Endothelial cell of umbilical vein (primary cell): ENCODE measurements at regions not wholly inside any gene's neighbourhood (a gene's known extent, or its start where the extent isn't known, plus 50 kb on each side); places are given as distances from the start of the nearest gene placed in this dataset.

Experiments
- BruUV-seq: library from RNA; stranded (reverse); fragments of 400-500 nt; replicated peaks from 2 replicates; lab custom pipeline; 2021; lab: Mats Ljungman, UMichigan
- CTCF ChIA-PET: fragments of 300-600, 350-600 bp; sonication (Branson Sonifier 250); formaldehyde crosslinking; loops from one replicate; lab custom pipeline; 2021; ENCODE audit warnings: antibody characterized with exemption, inconsistent platforms; lab: Charles Lee
- POLR2A ChIA-PET: fragments of 300-600, 350-600 bp; sonication (Branson Sonifier 250); formaldehyde crosslinking; loops from one replicate; lab custom pipeline; 2021; ENCODE audit warnings: antibody characterized with exemption, inconsistent platforms; lab: Charles Lee
- DNase-seq: peaks from one replicate; pipeline ENCODE4 v3.0.0-alpha.2; 2011; ENCODE audit warnings: low read depth, low spot score
- FAIRE-seq: peaks from 2 replicates; lab custom pipeline; 2011; peaks lifted over from hg19 to GRCh38; lab: Jason Lieb, UNC
- H2AFZ ChIP-seq: 2 replicates; pipeline ENCODE4 v1.6.0; 2012; ENCODE audit warnings: low read depth, low read length, control low read depth, inconsistent platforms
- H3K27ac ChIP-seq: 2 replicates; pipeline ENCODE4 v1.5.1; 2011; ENCODE audit warnings: low read depth, mild to moderate bottlenecking, control low read depth, low read length, moderate library complexity; ENCODE audit not compliant: insufficient read depth
- H3K27me3 ChIP-seq, 2 experiments: 2 replicates each; pipeline versions ENCODE4 v1.6.0 to v1.6.1; 2011; ENCODE audit warnings: low read length in 2 of 2, mixed read lengths in 1 of 2; ENCODE audit not compliant: control insufficient read depth in 2 of 2, insufficient read depth in 2 of 2
- H3K36me3 ChIP-seq, 2 experiments: 2 replicates in 1 of 2; 3 replicates in 1 of 2; pipeline ENCODE4 v1.5.1; 2011; ENCODE audit warnings: low read length in 2 of 2, mild to moderate bottlenecking in 1 of 2, moderate library complexity in 1 of 2; ENCODE audit not compliant: control insufficient read depth in 2 of 2, insufficient read depth in 2 of 2; ENCODE audit errors: extremely low read depth in 1 of 2
- H3K4me1 ChIP-seq: 3 replicates; pipeline ENCODE4 v1.5.1; 2011; ENCODE audit warnings: mild to moderate bottlenecking, low read length; ENCODE audit not compliant: control insufficient read depth, insufficient read depth; ENCODE audit errors: extremely low read depth
- H3K4me2 ChIP-seq: 2 replicates; pipeline ENCODE4 v1.6.1; 2011; ENCODE audit warnings: low read length, control low read depth, mixed read lengths; ENCODE audit not compliant: insufficient read depth
- H3K4me3 ChIP-seq, 3 experiments: fragments of 200-600 bp in 1 of 3; sonication (generic), shearing (Covaris generic) in 1 of 3; replicated peaks in 1 of 3; 2 replicates each; pipeline ENCODE4 v1.5.1; 2011 to 2016; ENCODE audit warnings: control low read depth in 3 of 3, low read length in 3 of 3, mild to moderate bottlenecking in 2 of 3, inconsistent platforms in 1 of 3, low read depth in 1 of 3, moderate library complexity in 1 of 3; ENCODE audit not compliant: insufficient read depth in 1 of 3
- H3K79me2 ChIP-seq: 2 replicates; pipeline ENCODE4 v1.6.0; 2012; ENCODE audit warnings: low read length, inconsistent platforms; ENCODE audit not compliant: control insufficient read depth, insufficient read depth
- H3K9ac ChIP-seq: replicated peaks from 2 replicates; pipeline ENCODE3; 2011; ENCODE audit warnings: low read length, control low read depth; ENCODE audit not compliant: insufficient read depth; ENCODE audit errors: extremely low read depth
- H3K9me1 ChIP-seq: replicated peaks from 3 replicates; pipeline ENCODE4 v1.6.0; 2011; ENCODE audit warnings: mild to moderate bottlenecking, low read length; ENCODE audit not compliant: control insufficient read depth, insufficient read depth; ENCODE audit errors: extremely low read depth
- H3K9me3 ChIP-seq: replicated peaks from 2 replicates; pipeline ENCODE4 v1.5.1; 2012; ENCODE audit warnings: low read length, inconsistent platforms; ENCODE audit not compliant: control insufficient read depth, insufficient read depth
- H4K20me1 ChIP-seq: replicated peaks from 2 replicates; pipeline ENCODE3; 2011; ENCODE audit warnings: mild to moderate bottlenecking, low read length; ENCODE audit not compliant: control insufficient read depth, insufficient read depth; ENCODE audit errors: extremely low read depth
- EZH2 ChIP-seq: IDR thresholded peaks from 2 replicates; pipeline ENCODE4 v1.6.1; 2012; ENCODE audit warnings: borderline replicate concordance, low read depth, mild to moderate bottlenecking, moderate library complexity, low read length, inconsistent platforms; ENCODE audit not compliant: severe bottlenecking
- FOS ChIP-seq: IDR thresholded peaks from 2 replicates; pipeline ENCODE4 v1.6.1; 2011; ENCODE audit warnings: mild to moderate bottlenecking, low read length, moderate library complexity, borderline replicate concordance; ENCODE audit not compliant: insufficient read depth
- GATA2 ChIP-seq: IDR thresholded peaks from 2 replicates; pipeline ENCODE4 v1.7.0; 2011; ENCODE audit warnings: low read depth, mild to moderate bottlenecking, moderate library complexity, mixed read lengths, low read length; ENCODE audit not compliant: insufficient read length, insufficient read depth
- JUN ChIP-seq: IDR thresholded peaks from 2 replicates; pipeline ENCODE4 v1.6.1; 2011; ENCODE audit warnings: borderline replicate concordance, low read depth; ENCODE audit not compliant: insufficient read length, insufficient read depth
- MYC ChIP-seq: IDR thresholded peaks from one replicate; pipeline ENCODE4 v1.6.1; 2011; ENCODE audit warnings: mild to moderate bottlenecking, low read depth, low read length
- POLR2A ChIP-seq: IDR thresholded peaks from 2 replicates; pipeline ENCODE4 v1.6.1; 2012; ENCODE audit warnings: low read depth, mild to moderate bottlenecking, control low read depth, low read length
- POLR2AphosphoS5 ChIP-seq: IDR thresholded peaks from 2 replicates; pipeline ENCODE4 v1.6.1; 2012; ENCODE audit warnings: low read depth, mild to moderate bottlenecking, control low read depth, low read length, moderate library complexity; ENCODE audit not compliant: insufficient read depth
- dilution Hi-C: fragments of 300-500 bp; cut with MboI; formaldehyde crosslinking; loops from one replicate; pipeline ENCODE4 v1.15.0; 2019; ENCODE audit warnings: low sequenced_read_pairs; ENCODE audit not compliant: extremely low pct_ligation_motif_present
- intact Hi-C: fragments of 100-400 bp; cut with micrococcal nuclease; formaldehyde crosslinking; loops from one replicate; pipeline ENCODE4 v1.10.0; 2022
- TF ChIP-seq, protein P1 (sequence below), 2 donors: IDR thresholded peaks; 1 replicate in 1 of 2; 2 replicates in 1 of 2; pipeline ENCODE4 v1.5.1; 2011; ENCODE audit warnings: low read length in 2 of 2, mild to moderate bottlenecking in 2 of 2, moderate library complexity in 2 of 2, control low read depth in 1 of 2, inconsistent platforms in 1 of 2, low read depth in 1 of 2; ENCODE audit not compliant: insufficient read depth in 1 of 2; ENCODE audit errors: extremely low read depth in 1 of 2
- TF ChIP-seq, protein P2 (sequence below): IDR thresholded peaks from 2 replicates; pipeline ENCODE4 v1.6.1; 2011; ENCODE audit not compliant: insufficient read depth, insufficient read length

DNA sequence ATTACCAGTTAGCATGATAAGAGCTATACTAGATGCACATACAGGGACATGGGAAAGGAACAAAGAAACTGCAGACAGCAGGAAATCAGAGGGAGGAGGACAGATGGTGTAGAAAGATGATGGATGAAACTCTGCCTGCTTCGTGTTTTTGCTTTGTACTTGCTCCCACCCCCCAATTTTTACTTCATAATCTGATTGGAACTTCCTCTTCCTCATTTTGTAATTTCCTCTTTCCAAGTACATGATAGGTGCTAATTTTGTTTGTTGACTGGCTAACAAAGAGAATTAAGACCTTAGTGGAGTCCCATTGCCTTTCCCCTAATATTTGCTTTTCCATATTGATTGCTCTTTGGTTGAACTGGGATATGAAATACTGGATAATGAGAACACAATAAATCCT, 76.0 kb upstream of the PELI1 start:
- Histone ChIP-seq H4K20me1 (no peaks in the 10 kb centered on the region), H2AFZ (no peak overlapping the region), H3K4me2 (no peak overlapping the region), H3K9ac (no peak overlapping the region), H3K36me3 (no peaks in the 10 kb centered on the region), H3K4me1 (no peaks in the 10 kb centered on the region), H3K27ac (no peak overlapping the region), H3K4me3 (no peak overlapping the region), H3K9me1 (no peaks in the 10 kb centered on the region), H3K9me3 (no peaks in the 10 kb centered on the region), H3K27me3 (peaks cover 0 to 2% of the 10 kb centered on the region in 2 experiments), H3K79me2 (no peaks in the 10 kb centered on the region)
- TF ChIP-seq, protein P1, sequence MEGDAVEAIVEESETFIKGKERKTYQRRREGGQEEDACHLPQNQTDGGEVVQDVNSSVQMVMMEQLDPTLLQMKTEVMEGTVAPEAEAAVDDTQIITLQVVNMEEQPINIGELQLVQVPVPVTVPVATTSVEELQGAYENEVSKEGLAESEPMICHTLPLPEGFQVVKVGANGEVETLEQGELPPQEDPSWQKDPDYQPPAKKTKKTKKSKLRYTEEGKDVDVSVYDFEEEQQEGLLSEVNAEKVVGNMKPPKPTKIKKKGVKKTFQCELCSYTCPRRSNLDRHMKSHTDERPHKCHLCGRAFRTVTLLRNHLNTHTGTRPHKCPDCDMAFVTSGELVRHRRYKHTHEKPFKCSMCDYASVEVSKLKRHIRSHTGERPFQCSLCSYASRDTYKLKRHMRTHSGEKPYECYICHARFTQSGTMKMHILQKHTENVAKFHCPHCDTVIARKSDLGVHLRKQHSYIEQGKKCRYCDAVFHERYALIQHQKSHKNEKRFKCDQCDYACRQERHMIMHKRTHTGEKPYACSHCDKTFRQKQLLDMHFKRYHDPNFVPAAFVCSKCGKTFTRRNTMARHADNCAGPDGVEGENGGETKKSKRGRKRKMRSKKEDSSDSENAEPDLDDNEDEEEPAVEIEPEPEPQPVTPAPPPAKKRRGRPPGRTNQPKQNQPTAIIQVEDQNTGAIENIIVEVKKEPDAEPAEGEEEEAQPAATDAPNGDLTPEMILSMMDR (IDR thresholded peaks at IDR 0.05; ENCODE audit: extremely low read depth in 1 of 2, insufficient read depth in 1 of 2, low read depth in 1 of 2, low read length in 2 of 2) = no peak
- TF ChIP-seq FOS (no peak), GATA2 (no peak), POLR2AphosphoS5 (no peak), MYC (no peak), POLR2A (no peak), JUN (no peak), EZH2 (no peak)
- TF ChIP-seq, protein P2, sequence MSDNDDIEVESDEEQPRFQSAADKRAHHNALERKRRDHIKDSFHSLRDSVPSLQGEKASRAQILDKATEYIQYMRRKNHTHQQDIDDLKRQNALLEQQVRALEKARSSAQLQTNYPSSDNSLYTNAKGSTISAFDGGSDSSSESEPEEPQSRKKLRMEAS = no peak
- no peak for DNase-seq
- ChIA-PET CTCF (no interaction called here), POLR2A (no interaction called here)
- no peak for FAIRE-seq
- no TSS peak for BruUV-seq
- dilution Hi-C loops = no loop called here
- intact Hi-C loops = no loop called here
